Calu3 (cell line): ENCODE measurements at regions not wholly inside any gene's neighbourhood (a gene's known extent, or its start where the extent isn't known, plus 50 kb on each side); places are given as distances from the start of the nearest gene placed in this dataset.

Experiments used
- BruUV-seq: library from RNA; stranded (reverse); fragments of 400-500 nt; replicated peaks from 2 replicates; lab custom pipeline; 2021; lab: Mats Ljungman, UMichigan
- CTCF ChIA-PET: fragments of 300-600 bp; sonication (Branson Sonifier 250); formaldehyde crosslinking; loops from one replicate; lab custom pipeline; 2022; ENCODE audit warnings: antibody characterized with exemption; lab: Charles Lee
- DNase-seq: peaks from one replicate; pipeline ENCODE4 v3.0.0; 2022
- H3K27ac Mint-ChIP-seq: one replicate; pipeline ENCODE4 v1.8.0; 2022; ENCODE audit warnings: mixed read lengths; ENCODE audit not compliant: unreplicated experiment
- H3K27me3 Mint-ChIP-seq: one replicate; pipeline ENCODE4 v1.8.0; 2022; ENCODE audit warnings: mixed read lengths; ENCODE audit not compliant: unreplicated experiment
- H3K36me3 Mint-ChIP-seq: one replicate; pipeline ENCODE4 v1.8.0; 2022; ENCODE audit warnings: mild to moderate bottlenecking, moderate library complexity, mixed read lengths; ENCODE audit not compliant: insufficient read depth, unreplicated experiment
- H3K4me1 Mint-ChIP-seq: one replicate; pipeline ENCODE4 v1.8.0; 2022; ENCODE audit warnings: mild to moderate bottlenecking, low read depth, mixed read lengths; ENCODE audit not compliant: unreplicated experiment
- H3K4me3 Mint-ChIP-seq: one replicate; pipeline ENCODE4 v1.8.0; 2022; ENCODE audit warnings: mild to moderate bottlenecking, low read depth, moderate library complexity, mixed read lengths; ENCODE audit not compliant: unreplicated experiment
- H3K9me3 Mint-ChIP-seq: one replicate; pipeline ENCODE4 v1.8.0; 2022; ENCODE audit warnings: low read depth, mixed read lengths; ENCODE audit not compliant: unreplicated experiment
- CTCF ChIP-seq: fragments of 200-600 bp; IDR thresholded peaks from one replicate; pipeline ENCODE4 v1.8.0; 2022; ENCODE audit warnings: antibody characterized with exemption; ENCODE audit not compliant: unreplicated experiment
- intact Hi-C: fragments of 100-400 bp; cut with micrococcal nuclease; formaldehyde crosslinking; loops from one replicate; pipeline ENCODE4 v1.10.0; 2022; ENCODE audit not compliant: unreplicated experiment

GRCh38 chr15:39465843-39466749, 114.8 kb upstream of the THBS1 start:
- no peak overlapping the region for H3K4me3 Mint-ChIP-seq
- no TSS peak for BruUV-seq
- no peaks in the 10 kb centered on the region for H3K36me3 Mint-ChIP-seq
- no peak overlapping the region for H3K27ac Mint-ChIP-seq
- TF ChIP-seq CTCF, result no peak
- no peaks in the 10 kb centered on the region for H3K4me1 Mint-ChIP-seq
- CTCF ChIA-PET, result no interaction called here
- DNase-seq, result no peak
- H3K9me3 Mint-ChIP-seq, result peaks cover 7% of the 10 kb centered on the region
- intact Hi-C loops, result no loop called here
- H3K27me3 Mint-ChIP-seq, result no peaks in the 10 kb centered on the region

- Mint-ChIP-seq H3K4me3 (no peak overlapping the region), H3K9me3 (peaks cover 7% of the 10 kb centered on the region), H3K27me3 (no peaks in the 10 kb centered on the region), H3K36me3 (no peaks in the 10 kb centered on the region), H3K4me1 (no peaks in the 10 kb centered on the region), H3K27ac (no peak overlapping the region)
- CTCF ChIA-PET, result no interaction called here
- no peak for DNase-seq
- no TSS peak for BruUV-seq
- TF ChIP-seq CTCF, result no peak
- intact Hi-C loops, result no loop called here
These were observed 114.2 kb upstream of the THBS1 start for GRCh38 chr15:39466750-39467105.

GRCh38 chr15:39468331-39468730, 112.5 kb upstream of the THBS1 start:
- Mint-ChIP-seq H3K9me3 (peaks cover 7% of the 10 kb centered on the region), H3K4me3 (no peak overlapping the region), H3K27ac (no peak overlapping the region), H3K4me1 (no peaks in the 10 kb centered on the region), H3K36me3 (no peaks in the 10 kb centered on the region), H3K27me3 (no peaks in the 10 kb centered on the region)
- intact Hi-C loops, result no loop called here
- CTCF ChIA-PET, result no interaction called here
- no peak for TF ChIP-seq CTCF
- DNase-seq, result no peak
- BruUV-seq, result no TSS peak

- Mint-ChIP-seq H3K27ac (no peak overlapping the region), H3K9me3 (peaks cover 7% of the 10 kb centered on the region), H3K4me1 (no peaks in the 10 kb centered on the region), H3K36me3 (no peaks in the 10 kb centered on the region), H3K4me3 (no peak overlapping the region), H3K27me3 (no peaks in the 10 kb centered on the region)
- CTCF ChIA-PET, result no interaction called here
- intact Hi-C loops, result no loop called here
- no peak for DNase-seq
- BruUV-seq, result no TSS peak
- TF ChIP-seq CTCF, result no peak
These were observed 112.1 kb upstream of the THBS1 start for GRCh38 chr15:39468828-39469227.
